T47D (cell line): ENCODE measurements at regions not wholly inside any gene's neighbourhood (a gene's known extent, or its start where the extent isn't known, plus 50 kb on each side); places are given as distances from the start of the nearest gene placed in this dataset.

Experiments used
- DNase-seq, 2 experiments: peaks; one replicate each; pipeline versions ENCODE4 v3.0.0 to v3.0.0-alpha.2; 2011 to 2012; ENCODE audit warnings: low read depth in 1 of 2, low spot score in 1 of 2
- JUND ChIP-seq: IDR thresholded peaks from 2 replicates; pipeline ENCODE4 v1.6.1; 2012; ENCODE audit warnings: low read depth
- in situ Hi-C: cut with HindIII; loops from 2 replicates; pipeline ENCODE4 v1.10.0; 2016; ENCODE audit warnings: low sequenced_read_pairs, low pct_unique_long_range_greater_than_20kb

- TF ChIP-seq JUND: no peak
- in situ Hi-C loops: no loop called here
- DNase-seq: no peak
These were observed 347.5 kb upstream of the ZMIZ1 start for GRCh38 chr10:78721231-78721630.

GRCh38 chr10:78724846-78725245, 343.9 kb upstream of the ZMIZ1 start:
- DNase-seq: no peak
- no peak for TF ChIP-seq JUND
- in situ Hi-C loops: no loop called here

GRCh38 chr10:78726171-78726570, 342.6 kb upstream of the ZMIZ1 start:
- in situ Hi-C loops: no loop called here
- TF ChIP-seq JUND: no peak
- DNase-seq: no peak

GRCh38 chr10:78727251-78727650, 341.5 kb upstream of the ZMIZ1 start:
- TF ChIP-seq JUND: no peak
- in situ Hi-C loops: no loop called here
- DNase-seq: no peak

- no peak for DNase-seq
- in situ Hi-C loops: no loop called here
- TF ChIP-seq JUND: no peak
These were observed 341.0 kb upstream of the ZMIZ1 start for GRCh38 chr10:78727728-78728127.

GRCh38 chr10:78728176-78728575, 340.6 kb upstream of the ZMIZ1 start:
- no peak for TF ChIP-seq JUND
- in situ Hi-C loops: no loop called here
- DNase-seq: no peak

GRCh38 chr10:78729366-78729765, 339.4 kb upstream of the ZMIZ1 start:
- in situ Hi-C loops: no loop called here
- TF ChIP-seq JUND: no peak

GRCh38 chr10:78729800-78730199, 339.0 kb upstream of the ZMIZ1 start:
- DNase-seq: no peak
- no peak for TF ChIP-seq JUND
- in situ Hi-C loops: no loop called here

More at GRCh38 chr10:78729366-78729765, 339.4 kb upstream of the ZMIZ1 start:
- no peak for DNase-seq

GRCh38 chr10:78730754-78731153, 338.0 kb upstream of the ZMIZ1 start:
- TF ChIP-seq JUND: no peak
- DNase-seq: no peak
- in situ Hi-C loops: no loop called here

- TF ChIP-seq JUND: no peak
- DNase-seq: no peak
- in situ Hi-C loops: no loop called here
These were observed 337.1 kb upstream of the ZMIZ1 start for GRCh38 chr10:78731675-78732074.

- no peak for TF ChIP-seq JUND
- no peak for DNase-seq
- in situ Hi-C loops: no loop called here
These were observed 336.4 kb upstream of the ZMIZ1 start for GRCh38 chr10:78732381-78732780.

GRCh38 chr10:78736926-78737630, 331.7 kb upstream of the ZMIZ1 start:
- no peak for TF ChIP-seq JUND
- in situ Hi-C loops: no loop called here
- DNase-seq: no peak

- no peak for DNase-seq
- in situ Hi-C loops: no loop called here
- TF ChIP-seq JUND: no peak
These were observed 330.6 kb upstream of the ZMIZ1 start for GRCh38 chr10:78737883-78738856.

- in situ Hi-C loops: no loop called here
- no peak for DNase-seq
- no peak for TF ChIP-seq JUND
These were observed 329.9 kb upstream of the ZMIZ1 start for GRCh38 chr10:78738861-78739260.
